Esophagus squamous epithelium (tissue), 5 donors: ENCODE measurements at regions not wholly inside any gene's neighbourhood (a gene's known extent, or its start where the extent isn't known, plus 50 kb on each side); places are given as distances from the start of the nearest gene placed in this dataset.

Source experiments
- DNase-seq: peaks from one replicate; lab custom pipeline; 2025; lab: John Stamatoyannopoulos, UW
- H3K27ac ChIP-seq, 4 donors: fragments of 200-600 bp; sonication (generic); one replicate each; pipeline ENCODE4 v1.5.1; 2016 to 2019; ENCODE audit warnings: mild to moderate bottlenecking in 1 of 4
- H3K27me3 ChIP-seq, 4 donors: fragments of 200-600 bp; sonication (generic); 1 replicate in 3 of 4; 2 replicates in 1 of 4; pipeline versions ENCODE4 v1.5.1 to v1.6.0; 2017 to 2021; ENCODE audit warnings: antibody characterized with exemption in 1 of 4
- H3K36me3 ChIP-seq, 3 donors: fragments of 200-600 bp; sonication (generic); one replicate each; pipeline ENCODE4 v1.5.1; 2016 to 2019
- H3K4me1 ChIP-seq, 3 donors: fragments of 200-600 bp; sonication (generic); one replicate each; pipeline ENCODE4 v1.5.1; 2017 to 2019
- H3K4me3 ChIP-seq, 4 donors: fragments of 200-600 bp; sonication (generic); 1 replicate in 3 of 4; 2 replicates in 1 of 4; pipeline ENCODE4 v1.5.1; 2016 to 2019; ENCODE audit warnings: mild to moderate bottlenecking in 2 of 4, moderate library complexity in 1 of 4
- H3K9me3 ChIP-seq, 3 donors: fragments of 200-600 bp; sonication (generic); one replicate each; pipeline ENCODE4 v1.5.1; 2016 to 2019
- POLR2A ChIP-seq, 4 donors: fragments of 450-650 bp; IDR thresholded peaks; one replicate each; pipeline ENCODE4 v1.6.1; 2017; ENCODE audit warnings: antibody characterized with exemption in 4 of 4, mild to moderate bottlenecking in 4 of 4, moderate library complexity in 3 of 4
- WGBS, 2 donors: methylation state at CpG; one replicate each; pipeline ENCODE4 v1.1.5; 2018; 5-methylcytosine and 5-hydroxymethylcytosine counted together
- intact Hi-C: fragments of 100-400 bp; cut with DNase I; formaldehyde crosslinking; loops from one replicate; pipeline ENCODE4 v1.15.0; 2022
- TF ChIP-seq, protein P1 (sequence below), 6 experiments: fragments of 450-650 bp in 4 of 6; fragments of 200-600 bp in 2 of 6; sonication (generic) in 2 of 6; IDR thresholded peaks; one replicate each; pipeline ENCODE4 v1.5.1; 2016 to 2019; ENCODE audit warnings: antibody characterized with exemption in 6 of 6, mild to moderate bottlenecking in 4 of 6, moderate library complexity in 4 of 6
- donor health status: DM: yes; HTN: yes; CAD: no.

DNA sequence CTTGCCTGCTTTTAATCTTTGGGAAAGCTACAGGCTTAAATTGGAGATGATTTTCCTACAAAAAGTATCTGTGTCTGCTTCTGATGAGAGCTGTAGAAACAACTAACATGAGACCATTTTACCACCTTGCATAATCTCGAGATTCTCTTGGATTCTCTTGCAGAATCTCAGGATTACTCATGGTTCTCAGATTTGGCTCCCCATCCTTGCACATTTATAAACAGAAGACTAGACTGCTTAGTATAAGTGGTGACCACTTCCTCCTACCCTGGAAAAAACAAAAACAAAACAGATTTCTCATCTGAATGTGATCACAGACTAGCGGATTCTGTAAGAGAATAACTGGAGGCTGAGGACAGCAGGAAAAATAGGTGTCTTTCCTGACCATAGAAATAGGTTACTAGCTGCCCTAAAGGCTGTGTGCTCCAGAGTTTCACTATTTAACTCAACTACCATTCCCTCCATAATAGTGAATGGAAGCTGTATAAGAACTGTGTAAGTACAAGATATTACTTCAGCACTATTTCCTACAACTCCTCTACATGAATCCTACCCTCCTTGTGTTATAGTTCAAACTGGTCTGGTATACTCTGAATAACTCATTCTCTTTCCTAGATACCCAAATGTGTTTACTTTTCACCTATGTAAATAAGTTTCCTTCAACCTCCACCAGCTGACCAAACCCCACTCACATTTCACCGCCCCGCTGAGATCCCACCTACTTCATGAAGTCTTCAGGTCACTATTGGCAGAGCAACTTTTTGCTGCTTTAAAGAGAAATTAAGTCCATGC, 122.2 kb upstream of the C2CD4B start:
- intact Hi-C loops = no loop called here
- no peaks in the 10 kb centered on the region for H3K4me1 ChIP-seq
- H3K27ac ChIP-seq = no peak overlapping the region
- WGBS, 2 donors = 61 to 65% methylated on average over 4 of the region's 4 CpGs
- no peaks in the 10 kb centered on the region for H3K36me3 ChIP-seq
- H3K4me3 ChIP-seq = no peak overlapping the region
- H3K9me3 ChIP-seq = no peaks in the 10 kb centered on the region
- H3K27me3 ChIP-seq = peaks cover 0 to 55% (median 0%) of the 10 kb centered on the region in 4 donors
- TF ChIP-seq POLR2A (IDR thresholded peaks at IDR 0.05) = no peak
- TF ChIP-seq, protein P1, sequence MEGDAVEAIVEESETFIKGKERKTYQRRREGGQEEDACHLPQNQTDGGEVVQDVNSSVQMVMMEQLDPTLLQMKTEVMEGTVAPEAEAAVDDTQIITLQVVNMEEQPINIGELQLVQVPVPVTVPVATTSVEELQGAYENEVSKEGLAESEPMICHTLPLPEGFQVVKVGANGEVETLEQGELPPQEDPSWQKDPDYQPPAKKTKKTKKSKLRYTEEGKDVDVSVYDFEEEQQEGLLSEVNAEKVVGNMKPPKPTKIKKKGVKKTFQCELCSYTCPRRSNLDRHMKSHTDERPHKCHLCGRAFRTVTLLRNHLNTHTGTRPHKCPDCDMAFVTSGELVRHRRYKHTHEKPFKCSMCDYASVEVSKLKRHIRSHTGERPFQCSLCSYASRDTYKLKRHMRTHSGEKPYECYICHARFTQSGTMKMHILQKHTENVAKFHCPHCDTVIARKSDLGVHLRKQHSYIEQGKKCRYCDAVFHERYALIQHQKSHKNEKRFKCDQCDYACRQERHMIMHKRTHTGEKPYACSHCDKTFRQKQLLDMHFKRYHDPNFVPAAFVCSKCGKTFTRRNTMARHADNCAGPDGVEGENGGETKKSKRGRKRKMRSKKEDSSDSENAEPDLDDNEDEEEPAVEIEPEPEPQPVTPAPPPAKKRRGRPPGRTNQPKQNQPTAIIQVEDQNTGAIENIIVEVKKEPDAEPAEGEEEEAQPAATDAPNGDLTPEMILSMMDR (IDR thresholded peaks at IDR 0.05) = no peak
- no peak for DNase-seq

DNA sequence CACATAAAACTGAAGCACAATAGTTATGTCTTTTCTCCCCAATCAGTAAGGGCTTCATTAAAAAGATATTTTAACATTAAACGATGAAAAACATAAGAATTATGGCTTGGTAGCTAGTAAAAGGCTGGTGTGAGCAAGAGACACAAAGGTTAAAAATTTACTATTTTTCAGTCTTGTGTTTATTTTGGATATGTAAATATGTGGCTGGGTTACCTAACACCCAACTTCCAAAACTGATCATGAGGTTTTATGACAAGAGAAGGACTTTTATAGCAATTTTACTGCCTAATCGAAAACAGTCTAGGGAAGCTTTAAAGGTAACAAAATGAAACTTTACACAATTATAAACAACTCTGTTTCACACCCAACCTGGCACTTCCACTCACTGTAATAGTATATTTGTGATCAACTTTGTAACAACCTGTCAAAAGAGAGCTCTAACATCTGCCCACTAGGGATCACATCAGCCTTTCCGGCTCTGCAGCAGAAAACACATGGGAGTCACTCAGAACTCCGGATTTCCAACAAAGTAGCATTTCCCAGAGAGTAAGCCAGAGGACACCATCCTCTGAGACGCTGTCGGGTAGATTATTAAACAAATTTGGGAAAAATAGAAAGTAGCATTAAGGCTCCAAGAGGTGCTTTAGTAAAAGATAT, 123.4 kb upstream of the C2CD4B start:
- Histone ChIP-seq H3K36me3 (no peaks in the 10 kb centered on the region), H3K4me1 (no peaks in the 10 kb centered on the region), H3K4me3 (no peak overlapping the region), H3K27me3 (peaks cover 0 to 62% (median 0%) of the 10 kb centered on the region in 4 donors), H3K9me3 (no peaks in the 10 kb centered on the region), H3K27ac (no peak overlapping the region)
- intact Hi-C loops = no loop called here
- 57 to 82% methylated on average over 6 of the region's 6 CpGs for WGBS, 2 donors
- no peak for DNase-seq
- TF ChIP-seq, protein P1 (IDR thresholded peaks at IDR 0.05) = no peak
- TF ChIP-seq POLR2A (IDR thresholded peaks at IDR 0.05) = no peak

DNA sequence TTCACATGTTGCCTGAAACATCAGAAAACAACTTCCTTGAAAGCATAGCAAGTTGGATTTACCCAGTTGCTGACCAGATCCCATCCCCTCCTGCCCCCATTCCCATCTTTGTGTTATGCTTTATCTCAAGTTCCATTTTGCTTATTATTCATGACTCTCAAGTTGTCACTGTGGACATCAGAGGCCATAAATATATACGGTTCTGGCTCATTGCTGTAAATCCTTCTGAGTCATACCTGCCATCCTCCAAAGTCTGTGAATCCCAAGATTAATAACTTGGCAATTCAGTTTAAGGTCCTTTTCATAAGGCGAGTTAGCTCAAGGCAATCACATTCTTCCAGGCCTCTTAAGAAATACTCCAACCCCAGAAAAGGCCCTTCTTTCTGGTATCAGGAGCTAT, 126.2 kb upstream of the C2CD4B start:
- H3K4me3 ChIP-seq = no peak overlapping the region
- H3K27ac ChIP-seq = no peak overlapping the region
- 28% methylated on average over 2 of the region's 2 CpGs for WGBS, 2 donors
- H3K27me3 ChIP-seq = peaks cover 0 to 48% (median 0%) of the 10 kb centered on the region in 4 donors
- no peaks in the 10 kb centered on the region for H3K4me1 ChIP-seq
- intact Hi-C loops = no loop called here
- H3K9me3 ChIP-seq = no peaks in the 10 kb centered on the region
- TF ChIP-seq, protein P1 (IDR thresholded peaks at IDR 0.05) = no peak
- TF ChIP-seq POLR2A (IDR thresholded peaks at IDR 0.05) = no peak
- no peaks in the 10 kb centered on the region for H3K36me3 ChIP-seq
- DNase-seq = no peak

DNA sequence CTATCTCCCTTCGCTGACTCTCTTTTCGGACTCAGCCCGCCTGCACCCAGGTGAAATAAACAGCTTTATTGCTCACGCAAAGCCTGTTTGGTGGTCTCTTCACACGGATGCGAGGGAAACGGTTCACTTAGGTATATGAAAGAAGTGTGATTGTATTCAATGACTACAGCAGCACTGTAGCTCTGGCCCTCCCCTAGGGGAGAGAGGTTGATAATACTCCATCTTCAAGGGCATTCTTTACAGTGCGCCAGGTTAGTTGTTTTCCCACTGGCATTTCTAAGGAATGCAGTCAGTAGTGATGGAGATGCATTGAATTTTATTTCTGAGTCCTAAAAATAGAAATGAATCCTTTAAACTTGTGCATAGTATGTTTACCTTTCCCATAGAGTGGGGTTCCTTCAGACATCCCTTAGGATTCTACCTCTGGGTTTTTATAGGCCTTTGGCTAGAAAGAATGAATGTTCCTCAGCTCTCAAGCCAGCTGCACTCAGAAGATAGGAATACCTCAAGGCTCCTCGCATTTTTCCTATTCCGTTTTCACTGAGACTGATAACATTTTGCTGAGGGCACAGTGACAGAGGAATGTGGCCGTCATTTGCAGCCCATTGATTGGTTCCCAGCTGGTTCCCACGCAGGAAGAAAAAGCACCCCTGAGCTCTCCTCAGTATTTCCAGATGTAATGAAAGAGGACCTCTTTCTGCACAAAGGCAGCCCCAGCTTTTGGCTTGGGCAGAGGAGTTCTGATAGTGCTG, 131.8 kb upstream of the C2CD4B start:
- intact Hi-C loops = no loop called here
- no peaks in the 10 kb centered on the region for H3K9me3 ChIP-seq
- 74 to 75% methylated on average over 10 to 12 of the region's 12 CpGs for WGBS, 2 donors

More for the DNA sequence above, 131.8 kb upstream of the C2CD4B start:
- Histone ChIP-seq H3K36me3 (no peaks in the 10 kb centered on the region), H3K4me1 (no peaks in the 10 kb centered on the region), H3K27ac (no peak overlapping the region), H3K27me3 (peaks cover 0 to 43% (median 0%) of the 10 kb centered on the region in 4 donors), H3K4me3 (no peak overlapping the region)
- no peak for DNase-seq
- no peak for TF ChIP-seq POLR2A (IDR thresholded peaks at IDR 0.05)
- TF ChIP-seq, protein P1 (IDR thresholded peaks at IDR 0.05) = no peak
